ENCODE measurements at regions not wholly inside any gene's neighbourhood (a gene's known extent, or its start where the extent isn't known, plus 50 kb on each side); places are given as distances from the start of the nearest gene placed in this dataset.

- TF ChIP-seq HDGF (IDR thresholded peaks at IDR 0.05; ENCODE audit: borderline replicate concordance), result no peak
- TF ChIP-seq L3MBTL2 (conservative IDR thresholded peaks at IDR 0.05), result no peak
- TF ChIP-seq PKNOX1 (IDR thresholded peaks at IDR 0.05), result no peak
- no peak for TF ChIP-seq SP1 (IDR thresholded peaks at IDR 0.05)
- no peak for TF ChIP-seq ELF4 (IDR thresholded peaks at IDR 0.05)
- TF ChIP-seq LEF1 (IDR thresholded peaks at IDR 0.05; ENCODE audit: borderline replicate concordance), result no peak
- no peak for TF ChIP-seq TARDBP (IDR thresholded peaks at IDR 0.05)
- TF ChIP-seq ARNT (IDR thresholded peaks at IDR 0.05), result no peak
- no peak for TF ChIP-seq SUZ12 (IDR thresholded peaks at IDR 0.05)
- no peak for TF ChIP-seq FOXA1 (IDR thresholded peaks at IDR 0.05)
- no peak for TF ChIP-seq CTBP1 (IDR thresholded peaks at IDR 0.05; ENCODE audit: borderline replicate concordance)
- no peak for TF ChIP-seq BHLHE40 (IDR thresholded peaks at IDR 0.05; ENCODE audit: borderline replicate concordance)
- no peak for TF ChIP-seq ZNF384 (IDR thresholded peaks at IDR 0.05)
- TF ChIP-seq FOXK2 (IDR thresholded peaks at IDR 0.05), result no peak
Observed at GRCh38 chr10:56104487-56104886, 256.6 kb downstream of the ZWINT start.
